Panc1 (cell line): ENCODE measurements at regions not wholly inside any gene's neighbourhood (a gene's known extent, or its start where the extent isn't known, plus 50 kb on each side); places are given as distances from the start of the nearest gene placed in this dataset.

Experiments used
- ATAC-seq: fragments of 200-7000 bp; cut with Tn5 transposase; 2 replicates; pipeline ENCODE4 v1.9.1; 2020; ENCODE audit warnings: mild to moderate bottlenecking, moderate library complexity
- BruUV-seq: library from RNA; stranded (reverse); fragments of 400-500 nt; replicated peaks from 2 replicates; lab custom pipeline; 2021; lab: Mats Ljungman, UMichigan
- CTCF ChIA-PET: fragments of 300-600 bp; sonication (Branson Sonifier 250); formaldehyde crosslinking; loops from one replicate; lab custom pipeline; 2022; ENCODE audit warnings: antibody characterized with exemption; lab: Charles Lee
- POLR2A ChIA-PET: fragments of 300-600 bp; sonication (Branson Sonifier 250); formaldehyde crosslinking; loops from one replicate; lab custom pipeline; 2022; ENCODE audit warnings: antibody characterized with exemption; lab: Charles Lee
- DNase-seq: peaks from one replicate; pipeline ENCODE4 v3.0.0-alpha.2; 2010; ENCODE audit warnings: low read depth, low spot score
- H3K27ac ChIP-seq: 2 replicates; pipeline ENCODE4 v1.5.1; 2011; ENCODE audit warnings: mild to moderate bottlenecking, low read length, inconsistent platforms
- H3K27me3 ChIP-seq: fragments of 200-500 bp; sonication (Bioruptor generic); 2 replicates; pipeline ENCODE4 v1.6.0; 2014; ENCODE audit warnings: low read length, inconsistent platforms; ENCODE audit not compliant: control insufficient read depth, insufficient read depth
- H3K36me3 ChIP-seq: fragments of 200-500 bp; sonication (Bioruptor generic); 2 replicates; pipeline ENCODE4 v1.5.1; 2014; ENCODE audit warnings: inconsistent platforms, mild to moderate bottlenecking, low read length, moderate library complexity; ENCODE audit not compliant: control insufficient read depth, insufficient read depth
- H3K4me1 ChIP-seq: 2 replicates; pipeline ENCODE4 v1.5.1; 2011; ENCODE audit warnings: inconsistent platforms, mild to moderate bottlenecking, low read length, moderate library complexity; ENCODE audit not compliant: control insufficient read depth, insufficient read depth
- H3K4me3 ChIP-seq, 2 experiments: 2 replicates each; pipeline ENCODE4 v1.5.1; 2011 to 2012; ENCODE audit warnings: low read depth in 2 of 2, low read length in 2 of 2, mild to moderate bottlenecking in 2 of 2, inconsistent platforms in 1 of 2, moderate library complexity in 1 of 2
- H3K9me3 ChIP-seq: fragments of 200-500 bp; sonication (Bioruptor generic); 2 replicates; pipeline ENCODE4 v1.5.1; 2014; ENCODE audit warnings: low read depth, mild to moderate bottlenecking, inconsistent platforms, low read length, moderate library complexity; ENCODE audit not compliant: control insufficient read depth, insufficient read depth
- CTCF ChIP-seq: fragments of 450-650 bp; IDR thresholded peaks from 2 replicates; pipeline ENCODE4 v1.5.1; 2017; ENCODE audit warnings: mild to moderate bottlenecking
- POLR2AphosphoS5 ChIP-seq: IDR thresholded peaks from 2 replicates; pipeline ENCODE4 v1.6.1; 2012; ENCODE audit warnings: mild to moderate bottlenecking, low read depth, low read length, moderate library complexity
- SIN3A ChIP-seq: IDR thresholded peaks from 2 replicates; pipeline ENCODE4 v1.6.1; 2012; ENCODE audit warnings: low read depth, mild to moderate bottlenecking, low read length, moderate library complexity, borderline replicate concordance; ENCODE audit not compliant: insufficient read depth
- TCF7L2 ChIP-seq: IDR thresholded peaks from 2 replicates; pipeline ENCODE4 v1.6.1; 2011; ENCODE audit warnings: mild to moderate bottlenecking, low read depth, low read length, inconsistent platforms
- in situ Hi-C: cut with HindIII; loops from 2 replicates; pipeline ENCODE4 v1.10.0; 2016; ENCODE audit warnings: low sequenced_read_pairs, low pct_unique_long_range_greater_than_20kb
- intact Hi-C: fragments of 100-400 bp; cut with micrococcal nuclease; formaldehyde crosslinking; loops from one replicate; pipeline ENCODE4 v1.10.0; 2022; ENCODE audit not compliant: unreplicated experiment
- TF ChIP-seq, protein P1 (sequence below), 2 experiments: IDR thresholded peaks; 2 replicates each; pipeline ENCODE4 v1.6.1; 2011 to 2012; ENCODE audit warnings: low read depth in 2 of 2, control low read depth in 1 of 2, low read length in 1 of 2, mild to moderate bottlenecking in 1 of 2, moderate library complexity in 1 of 2; ENCODE audit not compliant: insufficient read depth in 1 of 2

DNA sequence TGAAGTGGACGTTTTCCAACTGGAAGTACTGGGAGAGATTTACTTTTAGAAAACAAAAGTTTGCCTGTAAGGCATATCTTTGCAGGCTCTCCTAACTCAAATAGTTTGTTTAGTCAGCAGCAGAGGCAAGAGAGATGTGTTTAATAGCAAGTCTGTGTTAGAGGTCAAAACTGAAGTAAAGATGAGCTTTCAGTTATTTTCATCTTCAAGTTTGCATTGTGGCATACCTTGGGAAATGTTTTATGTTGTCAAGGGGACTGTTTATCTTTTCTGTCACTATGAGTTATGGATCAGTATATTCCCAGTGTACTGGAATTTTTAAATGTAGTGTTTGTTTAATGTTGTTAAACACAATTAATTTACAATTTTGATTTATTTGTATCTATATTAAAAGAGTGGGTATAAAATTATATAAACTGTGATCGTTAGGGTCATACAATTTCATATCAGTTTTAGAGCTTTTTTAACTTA, 169.7 kb upstream of the PPP1R3A start:
- intact Hi-C loops = loop anchor here (10.0 kb wide), 1 partner anchor 1766 kb away; no protein-coding TSS in a partner anchor
- H3K4me1 ChIP-seq = no peaks in the 10 kb centered on the region
- DNase-seq = no peak
- TF ChIP-seq SIN3A (no peak), POLR2AphosphoS5 (no peak), TCF7L2 (no peak), CTCF (no peak)
- TF ChIP-seq, protein P1, sequence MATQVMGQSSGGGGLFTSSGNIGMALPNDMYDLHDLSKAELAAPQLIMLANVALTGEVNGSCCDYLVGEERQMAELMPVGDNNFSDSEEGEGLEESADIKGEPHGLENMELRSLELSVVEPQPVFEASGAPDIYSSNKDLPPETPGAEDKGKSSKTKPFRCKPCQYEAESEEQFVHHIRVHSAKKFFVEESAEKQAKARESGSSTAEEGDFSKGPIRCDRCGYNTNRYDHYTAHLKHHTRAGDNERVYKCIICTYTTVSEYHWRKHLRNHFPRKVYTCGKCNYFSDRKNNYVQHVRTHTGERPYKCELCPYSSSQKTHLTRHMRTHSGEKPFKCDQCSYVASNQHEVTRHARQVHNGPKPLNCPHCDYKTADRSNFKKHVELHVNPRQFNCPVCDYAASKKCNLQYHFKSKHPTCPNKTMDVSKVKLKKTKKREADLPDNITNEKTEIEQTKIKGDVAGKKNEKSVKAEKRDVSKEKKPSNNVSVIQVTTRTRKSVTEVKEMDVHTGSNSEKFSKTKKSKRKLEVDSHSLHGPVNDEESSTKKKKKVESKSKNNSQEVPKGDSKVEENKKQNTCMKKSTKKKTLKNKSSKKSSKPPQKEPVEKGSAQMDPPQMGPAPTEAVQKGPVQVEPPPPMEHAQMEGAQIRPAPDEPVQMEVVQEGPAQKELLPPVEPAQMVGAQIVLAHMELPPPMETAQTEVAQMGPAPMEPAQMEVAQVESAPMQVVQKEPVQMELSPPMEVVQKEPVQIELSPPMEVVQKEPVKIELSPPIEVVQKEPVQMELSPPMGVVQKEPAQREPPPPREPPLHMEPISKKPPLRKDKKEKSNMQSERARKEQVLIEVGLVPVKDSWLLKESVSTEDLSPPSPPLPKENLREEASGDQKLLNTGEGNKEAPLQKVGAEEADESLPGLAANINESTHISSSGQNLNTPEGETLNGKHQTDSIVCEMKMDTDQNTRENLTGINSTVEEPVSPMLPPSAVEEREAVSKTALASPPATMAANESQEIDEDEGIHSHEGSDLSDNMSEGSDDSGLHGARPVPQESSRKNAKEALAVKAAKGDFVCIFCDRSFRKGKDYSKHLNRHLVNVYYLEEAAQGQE (IDR thresholded peaks at IDR 0.05; ENCODE audit: insufficient read depth in 1 of 2, low read depth in 2 of 2, low read length in 1 of 2) = no peak
- no TSS peak for BruUV-seq
- H3K9me3 ChIP-seq = no peaks in the 10 kb centered on the region
- ChIA-PET CTCF (no interaction called here), POLR2A (no interaction called here)
- ATAC-seq = no peak
- peaks cover 8% of the 10 kb centered on the region for H3K27me3 ChIP-seq
- H3K27ac ChIP-seq = no peak overlapping the region
- in situ Hi-C loops = no loop called here
- no peak overlapping the region for H3K4me3 ChIP-seq
- no peaks in the 10 kb centered on the region for H3K36me3 ChIP-seq

- CTCF ChIA-PET = no interaction called here
- Histone ChIP-seq H3K36me3 (no peaks in the 10 kb centered on the region), H3K9me3 (no peaks in the 10 kb centered on the region), H3K4me1 (peaks cover 3% of the 10 kb centered on the region; the same call in 1 of the 2 replicates), H3K4me3 (no peak overlapping the region), H3K27me3 (peaks cover 9% of the 10 kb centered on the region), H3K27ac (no peak overlapping the region)
- TF ChIP-seq CTCF = no peak
- TF ChIP-seq, protein P1 (IDR thresholded peaks at IDR 0.05; ENCODE audit: insufficient read depth in 1 of 2, low read depth in 2 of 2, low read length in 1 of 2) = no peak
- TF ChIP-seq POLR2AphosphoS5 = no peak
- no peak for TF ChIP-seq SIN3A
- TF ChIP-seq TCF7L2 = no peak
- no TSS peak for BruUV-seq
- no peak for ATAC-seq
- in situ Hi-C loops = no loop called here
- POLR2A ChIA-PET = no interaction called here
- DNase-seq = no peak
- intact Hi-C loops = loop anchor here (10.0 kb wide), 1 partner anchor 1767 kb away; no protein-coding TSS in a partner anchor
Observed at GRCh38 chr7:114087653-114088469, 169.1 kb upstream of the PPP1R3A start.
